ENCODE measurements at regions not wholly inside any gene's neighbourhood (a gene's known extent, or its start where the extent isn't known, plus 50 kb on each side); places are given as distances from the start of the nearest gene placed in this dataset.

DNA sequence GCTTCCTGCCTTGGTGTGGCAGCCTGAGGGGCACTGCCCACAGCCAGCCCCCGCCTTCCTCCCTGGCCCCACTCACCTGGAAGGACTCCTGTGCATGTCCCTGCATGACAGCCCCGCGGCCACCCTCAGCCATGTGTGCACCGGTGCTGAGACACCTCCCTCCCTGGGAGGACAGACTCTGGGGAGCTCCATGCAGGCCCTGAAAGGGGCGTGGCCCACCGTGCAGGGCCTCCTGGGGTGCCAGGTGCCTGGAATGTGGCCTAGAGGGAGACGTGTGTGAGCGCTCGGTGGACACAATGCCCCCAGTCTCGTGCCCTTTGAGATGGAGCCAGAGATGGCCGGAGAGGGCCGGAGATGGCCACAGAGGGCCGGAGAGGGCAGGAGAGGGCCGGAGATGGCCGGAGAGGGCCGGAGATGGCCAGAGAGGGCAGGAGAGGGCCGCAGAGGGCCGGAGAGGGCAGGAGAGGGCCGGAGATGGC, 59.1 kb upstream of the PPP2R2D start:
- Mint-ChIP-seq H3K27me3 (ENCODE audit: low read depth) (no peaks in the 10 kb centered on the region), H3K4me1 (ENCODE audit: low read depth) (no peaks in the 10 kb centered on the region), H3K9me3 (no peaks in the 10 kb centered on the region), H3K36me3 (ENCODE audit: insufficient read depth in 2 of 2) (no peaks in the 10 kb centered on the region), H3K27ac (no peak overlapping the region), H3K4me3 (no peak overlapping the region)
- ATAC-seq (replicated peaks in 1 of 2): no peak
- DNase-seq: no peak

GRCh38 chr10:131842351-131843088, 58.3 kb upstream of the PPP2R2D start:
- no peaks in the 10 kb centered on the region for H3K27me3 Mint-ChIP-seq (ENCODE audit: low read depth)
- H3K4me3 Mint-ChIP-seq: no peak overlapping the region
- no peaks in the 10 kb centered on the region for H3K36me3 Mint-ChIP-seq (ENCODE audit: insufficient read depth in 2 of 2)
- DNase-seq (no peak), ATAC-seq (replicated peaks in 1 of 2) (no peak)
- H3K27ac Mint-ChIP-seq: no peak overlapping the region
- no peaks in the 10 kb centered on the region for H3K9me3 Mint-ChIP-seq
- H3K4me1 Mint-ChIP-seq (ENCODE audit: low read depth): no peaks in the 10 kb centered on the region

GRCh38 chr10:131843089-131843595, 57.7 kb upstream of the PPP2R2D start:
- no peak overlapping the region for H3K27ac Mint-ChIP-seq
- H3K36me3 Mint-ChIP-seq (ENCODE audit: insufficient read depth in 2 of 2): no peaks in the 10 kb centered on the region
- no peak overlapping the region for H3K4me3 Mint-ChIP-seq
- ATAC-seq (replicated peaks in 1 of 2) (no peak), DNase-seq (no peak)
- H3K9me3 Mint-ChIP-seq: no peaks in the 10 kb centered on the region
- H3K4me1 Mint-ChIP-seq (ENCODE audit: low read depth): no peaks in the 10 kb centered on the region
- no peaks in the 10 kb centered on the region for H3K27me3 Mint-ChIP-seq (ENCODE audit: low read depth)

DNA sequence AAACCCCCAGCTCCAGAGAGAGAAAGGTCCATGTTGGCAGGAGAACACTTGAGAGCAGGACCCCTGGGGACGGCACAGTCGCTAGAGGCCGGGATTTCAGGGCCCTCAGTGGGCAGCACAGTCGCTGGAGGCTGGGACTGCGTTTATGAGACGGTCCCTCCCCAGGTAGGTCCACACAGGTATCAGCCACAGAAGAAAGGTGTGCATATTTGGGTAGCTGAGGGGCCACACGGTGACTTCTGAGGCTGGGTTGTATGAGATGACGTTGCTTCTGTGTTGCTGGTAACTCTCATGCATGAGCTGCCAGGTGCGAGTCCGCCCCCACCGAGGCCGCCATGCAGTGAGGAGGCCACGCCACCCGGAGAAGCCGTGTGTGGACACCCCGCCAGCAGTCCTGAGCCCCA, 56.9 kb upstream of the PPP2R2D start:
- no peaks in the 10 kb centered on the region for H3K36me3 Mint-ChIP-seq (ENCODE audit: insufficient read depth in 2 of 2)
- no peak overlapping the region for H3K4me3 Mint-ChIP-seq
- no peak for ATAC-seq (replicated peaks in 1 of 2)
- DNase-seq: no peak
- H3K4me1 Mint-ChIP-seq (ENCODE audit: low read depth): no peaks in the 10 kb centered on the region
- H3K27ac Mint-ChIP-seq: no peak overlapping the region
- H3K9me3 Mint-ChIP-seq: no peaks in the 10 kb centered on the region
- no peaks in the 10 kb centered on the region for H3K27me3 Mint-ChIP-seq (ENCODE audit: low read depth)

- Mint-ChIP-seq H3K4me3 (no peak overlapping the region), H3K9me3 (no peaks in the 10 kb centered on the region), H3K36me3 (ENCODE audit: insufficient read depth in 2 of 2) (no peaks in the 10 kb centered on the region), H3K27me3 (ENCODE audit: low read depth) (no peaks in the 10 kb centered on the region), H3K4me1 (ENCODE audit: low read depth) (no peaks in the 10 kb centered on the region), H3K27ac (no peak overlapping the region)
- ATAC-seq (replicated peaks in 1 of 2): no peak
- no peak for DNase-seq
These were observed 56.2 kb upstream of the PPP2R2D start for GRCh38 chr10:131844529-131845084.

DNA sequence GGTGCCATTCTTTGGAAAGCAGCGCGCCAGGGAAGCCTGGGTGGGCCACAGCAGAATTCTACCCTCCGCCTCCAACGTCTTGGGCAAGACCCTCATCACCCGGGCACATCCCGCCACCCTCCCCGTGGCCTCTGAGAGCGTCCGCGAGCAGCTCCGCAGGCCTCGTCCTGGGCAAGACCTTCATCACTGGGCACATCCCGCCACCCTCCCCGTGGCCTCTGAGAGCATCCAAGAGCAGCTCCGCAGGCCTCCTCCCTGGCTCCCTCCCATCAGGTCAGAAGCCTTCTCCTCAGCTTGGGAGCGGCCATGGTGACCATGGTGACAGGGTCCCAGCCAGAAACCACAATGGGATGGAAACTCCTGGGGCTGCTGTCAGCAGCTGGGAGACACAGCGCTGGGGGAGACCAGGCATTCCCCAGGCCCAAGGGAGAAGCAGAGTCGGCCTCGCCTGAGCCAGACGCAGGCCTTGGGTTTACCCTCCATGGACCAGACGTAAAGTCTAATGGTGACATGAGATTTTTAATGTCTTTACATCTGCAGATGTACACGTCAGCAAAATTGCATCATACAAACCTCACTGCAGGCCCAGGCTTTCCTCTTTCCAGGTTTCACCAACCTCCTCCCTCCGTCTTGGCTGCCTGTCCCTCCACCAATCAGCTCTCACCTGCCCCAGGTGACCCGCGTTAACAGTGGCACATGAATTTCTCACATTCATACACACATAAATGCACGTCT, 55.1 kb upstream of the PPP2R2D start:
- no peak for DNase-seq
- Mint-ChIP-seq H3K4me3 (no peak overlapping the region), H3K27ac (no peak overlapping the region), H3K36me3 (ENCODE audit: insufficient read depth in 2 of 2) (peaks cover 0 to 2% of the 10 kb centered on the region in 2 donors), H3K9me3 (peaks cover 0 to 2% of the 10 kb centered on the region in 2 donors), H3K27me3 (ENCODE audit: low read depth) (no peaks in the 10 kb centered on the region), H3K4me1 (ENCODE audit: low read depth) (no peaks in the 10 kb centered on the region)
- ATAC-seq (replicated peaks in 1 of 2): no peak

GRCh38 chr10:131846240-131847101, 54.3 kb upstream of the PPP2R2D start:
- H3K9me3 Mint-ChIP-seq: peaks cover 2 to 6% of the 10 kb centered on the region in 2 donors
- DNase-seq (no peak), ATAC-seq (replicated peaks in 1 of 2) (no peak)
- H3K27me3 Mint-ChIP-seq (ENCODE audit: low read depth): no peaks in the 10 kb centered on the region
- H3K4me1 Mint-ChIP-seq (ENCODE audit: low read depth): no peaks in the 10 kb centered on the region
- peaks cover 2 to 3% of the 10 kb centered on the region in 2 donors for H3K36me3 Mint-ChIP-seq (ENCODE audit: insufficient read depth in 2 of 2)
- H3K4me3 Mint-ChIP-seq: no peak overlapping the region
- H3K27ac Mint-ChIP-seq: no peak overlapping the region

- no peaks in the 10 kb centered on the region for H3K27me3 Mint-ChIP-seq (ENCODE audit: low read depth)
- H3K9me3 Mint-ChIP-seq: peaks cover 2 to 6% of the 10 kb centered on the region in 2 donors
- no peak overlapping the region for H3K4me3 Mint-ChIP-seq
- ATAC-seq (replicated peaks in 1 of 2): no peak
- no peak for DNase-seq
- H3K27ac Mint-ChIP-seq: no peak overlapping the region
- peaks cover 2 to 3% of the 10 kb centered on the region in 2 donors for H3K36me3 Mint-ChIP-seq (ENCODE audit: insufficient read depth in 2 of 2)
- no peaks in the 10 kb centered on the region for H3K4me1 Mint-ChIP-seq (ENCODE audit: low read depth)
These were observed 53.5 kb upstream of the PPP2R2D start for GRCh38 chr10:131847241-131847783.

GRCh38 chr10:131848296-131848695, 52.5 kb upstream of the PPP2R2D start:
- no peaks in the 10 kb centered on the region for H3K27me3 Mint-ChIP-seq (ENCODE audit: low read depth)
- ATAC-seq (replicated peaks in 1 of 2) (no peak), DNase-seq (no peak)
- no peaks in the 10 kb centered on the region for H3K4me1 Mint-ChIP-seq (ENCODE audit: low read depth)
- no peak overlapping the region for H3K4me3 Mint-ChIP-seq
- no peak overlapping the region for H3K27ac Mint-ChIP-seq
- peaks cover 2 to 3% of the 10 kb centered on the region in 2 donors for H3K36me3 Mint-ChIP-seq (ENCODE audit: insufficient read depth in 2 of 2)
- H3K9me3 Mint-ChIP-seq: peaks cover 2 to 6% of the 10 kb centered on the region in 2 donors

DNA sequence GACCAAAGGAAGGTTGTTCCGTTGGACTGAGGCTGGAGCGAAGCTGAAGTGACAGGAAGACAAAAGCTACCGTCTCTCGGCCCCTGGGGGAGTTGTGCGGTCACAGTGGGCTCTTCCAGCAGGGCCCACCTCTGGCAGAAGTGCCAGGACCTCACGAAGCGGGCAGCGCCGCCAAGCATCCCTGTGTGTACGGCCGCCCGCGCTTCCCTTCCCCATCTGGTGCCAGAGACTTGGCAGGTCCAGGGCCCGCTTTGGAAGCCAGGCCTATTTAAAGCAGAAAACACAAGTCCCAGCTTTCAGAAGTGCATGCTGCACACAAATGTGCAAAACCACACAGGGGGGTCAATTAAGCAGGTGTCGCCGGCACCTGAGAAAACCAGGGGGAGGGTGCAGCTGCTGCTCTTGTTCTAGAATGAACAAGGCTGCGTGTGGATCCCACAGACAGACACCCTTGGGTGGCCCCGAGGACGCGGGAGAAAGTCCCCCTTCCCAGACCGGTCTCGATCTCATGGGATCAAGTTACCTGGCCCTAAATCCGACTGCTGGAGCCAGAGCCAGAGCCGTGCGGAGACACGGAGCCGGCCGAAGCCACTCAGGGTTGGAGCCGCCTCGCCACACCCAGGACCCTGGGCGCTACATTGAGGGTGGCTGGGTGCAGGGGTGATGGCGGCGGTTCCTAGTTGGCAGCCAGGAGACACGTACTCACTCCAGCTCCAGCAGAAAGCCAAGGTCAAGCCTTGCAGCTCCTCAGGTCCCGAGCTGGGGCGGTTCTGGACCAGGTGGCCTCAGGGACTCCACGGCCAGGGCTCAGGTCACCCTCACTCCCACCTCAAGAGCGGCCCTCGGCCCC, 51.8 kb upstream of the PPP2R2D start:
- peaks cover 2 to 6% of the 10 kb centered on the region in 2 donors for H3K9me3 Mint-ChIP-seq
- DNase-seq: no peak
- H3K4me1 Mint-ChIP-seq (ENCODE audit: low read depth): no peaks in the 10 kb centered on the region
- peaks cover 2 to 3% of the 10 kb centered on the region in 2 donors for H3K36me3 Mint-ChIP-seq (ENCODE audit: insufficient read depth in 2 of 2)
- no peaks in the 10 kb centered on the region for H3K27me3 Mint-ChIP-seq (ENCODE audit: low read depth)
- no peak overlapping the region for H3K27ac Mint-ChIP-seq
- no peak overlapping the region for H3K4me3 Mint-ChIP-seq
- no peak for ATAC-seq (replicated peaks in 1 of 2)

- DNase-seq (no peak), ATAC-seq (replicated peaks in 1 of 2) (no peak)
- Mint-ChIP-seq H3K4me1 (ENCODE audit: low read depth) (no peaks in the 10 kb centered on the region), H3K4me3 (no peak overlapping the region), H3K36me3 (ENCODE audit: insufficient read depth in 2 of 2) (peaks cover 2 to 3% of the 10 kb centered on the region in 2 donors), H3K9me3 (peaks cover 2 to 6% of the 10 kb centered on the region in 2 donors), H3K27me3 (ENCODE audit: low read depth) (no peaks in the 10 kb centered on the region), H3K27ac (no peak overlapping the region)
These were observed 51.0 kb upstream of the PPP2R2D start for GRCh38 chr10:131849591-131850382.

Data from activated T-cell treated with anti-CD3 and anti-CD28 coated beads, Interleukin-2, amount 50 U/mL, for 72 hours (primary cell).